GM12878 (cell line): ENCODE measurements at regions not wholly inside any gene's neighbourhood (a gene's known extent, or its start where the extent isn't known, plus 50 kb on each side); places are given as distances from the start of the nearest gene placed in this dataset.

ENCODE experiments used
- ATAC-seq: fragments of 200-7000 bp; cut with Tn5 transposase; 3 replicates; pipeline ENCODE4 v1.9.1; 2020; ENCODE audit warnings: mild to moderate bottlenecking, moderate library complexity
- BruUV-seq: library from RNA; stranded (reverse); fragments of 400-500 nt; replicated peaks from 2 replicates; lab custom pipeline; 2021; lab: Mats Ljungman, UMichigan
- CTCF ChIA-PET: fragments of 300-600 bp; sonication (Branson Sonifier 250); formaldehyde crosslinking; extraction: SDS; loops from one replicate; lab custom pipeline; 2021; ENCODE audit warnings: inconsistent platforms; lab: Yijun Ruan, JAX
- POLR2A ChIA-PET: fragments of 350-600 bp; formaldehyde crosslinking; extraction: SDS; loops from one replicate; lab custom pipeline; 2021; ENCODE audit warnings: inconsistent platforms; lab: Charles Lee
- RAD21 ChIA-PET: fragments of 300-600 bp; sonication (Branson Sonifier 250); formaldehyde crosslinking; loops from one replicate; lab custom pipeline; 2023; ENCODE audit warnings: antibody characterized with exemption; ENCODE audit not compliant: unreplicated experiment; lab: Charles Lee
- SMC1A ChIA-PET: fragments of 300-600 bp; sonication (Branson Sonifier 250); formaldehyde crosslinking; loops from one replicate; lab custom pipeline; 2023; ENCODE audit not compliant: unreplicated experiment, uncharacterized antibody; lab: Charles Lee
- DNase-seq: peaks from one replicate; pipeline ENCODE4 v3.0.0-alpha.2; 2011; ENCODE audit warnings: low read depth, low spot score
- FAIRE-seq: peaks from 3 replicates; lab custom pipeline; 2011; peaks lifted over from hg19 to GRCh38; lab: Jason Lieb, UNC
- H2AFZ ChIP-seq: 2 replicates; pipeline ENCODE4 v1.6.0; 2011; ENCODE audit warnings: low read depth, low read length, control low read depth; ENCODE audit not compliant: control insufficient read depth
- H3K27ac ChIP-seq: 2 replicates; pipeline ENCODE4 v1.5.1; 2011; ENCODE audit warnings: control low read depth; ENCODE audit not compliant: control insufficient read depth, insufficient read depth
- H3K27me3 ChIP-seq, 2 experiments: replicated peaks in 1 of 2; 2 replicates each; pipeline versions ENCODE4 v1.6.0 to v1.6.1; 2011; ENCODE audit warnings: low read length in 1 of 2; ENCODE audit not compliant: control insufficient read depth in 2 of 2, insufficient read depth in 2 of 2
- H3K36me3 ChIP-seq, 2 experiments: 2 replicates each; pipeline ENCODE4 v1.5.1; 2011; ENCODE audit warnings: low read length in 1 of 2; ENCODE audit not compliant: control insufficient read depth in 2 of 2, insufficient read depth in 2 of 2
- H3K4me1 ChIP-seq: 2 replicates; pipeline ENCODE4 v1.6.1; 2011; ENCODE audit warnings: mild to moderate bottlenecking, low read length, moderate library complexity, mixed read lengths; ENCODE audit not compliant: control insufficient read depth, insufficient read depth
- H3K4me2 ChIP-seq: 2 replicates; pipeline ENCODE4 v1.6.0; 2011; ENCODE audit warnings: control low read depth; ENCODE audit not compliant: control insufficient read depth, insufficient read depth
- H3K4me3 ChIP-seq: fragments of 200-600 bp; sonication (generic); 2 replicates; pipeline ENCODE4 v1.5.1; 2016
- H3K79me2 ChIP-seq: 2 replicates; pipeline ENCODE4 v1.6.0; 2011; ENCODE audit warnings: low read length; ENCODE audit not compliant: control insufficient read depth, insufficient read depth
- H3K9ac ChIP-seq: 2 replicates; pipeline ENCODE4 v1.8.0; 2011; ENCODE audit warnings: low read length, control low read depth, mixed read lengths; ENCODE audit not compliant: control insufficient read depth, insufficient read depth
- H3K9me3 ChIP-seq: replicated peaks from 3 replicates; pipeline ENCODE4 v1.5.1; 2011; ENCODE audit warnings: mild to moderate bottlenecking, low read length; ENCODE audit not compliant: control insufficient read depth, insufficient read depth
- H4K20me1 ChIP-seq: 2 replicates; pipeline ENCODE4 v1.6.0; 2011; ENCODE audit not compliant: control insufficient read depth, insufficient read depth
- BHLHE40 ChIP-seq, 2 experiments: fragments of 450-650 bp in 1 of 2; IDR thresholded peaks; 2 replicates each; pipeline ENCODE4 v1.6.1; 2011 to 2017; ENCODE audit warnings: low read depth in 2 of 2, borderline replicate concordance in 1 of 2, improper control_type of control experiment in 1 of 2, low read length in 1 of 2, mild to moderate bottlenecking in 1 of 2
- CBX3 ChIP-seq: fragments of 200-600 bp; sonication (generic); IDR thresholded peaks from 2 replicates; pipeline ENCODE4 v1.6.1; 2016; ENCODE audit warnings: low read depth, borderline replicate concordance
- CHD2 ChIP-seq: IDR thresholded peaks from 2 replicates; pipeline ENCODE4 v1.6.1; 2011; ENCODE audit warnings: low read depth, low read length, improper control_type of control experiment, borderline replicate concordance
- KDM1A ChIP-seq: fragments of 200-600 bp; sonication (generic); IDR thresholded peaks from 2 replicates; pipeline ENCODE4 v1.6.1; 2016; ENCODE audit warnings: borderline replicate concordance
- MEF2A ChIP-seq: IDR thresholded peaks from 2 replicates; pipeline ENCODE4 v1.6.1; 2011; ENCODE audit warnings: low read depth, mild to moderate bottlenecking, low read length, moderate library complexity; ENCODE audit not compliant: insufficient read depth
- MEF2B ChIP-seq: fragments of 450-650 bp; IDR thresholded peaks from 2 replicates; pipeline ENCODE4 v1.6.1; 2018; ENCODE audit warnings: mild to moderate bottlenecking, moderate library complexity; ENCODE audit not compliant: partially characterized antibody, poor library complexity, severe bottlenecking
- MTA2 ChIP-seq: fragments of 450-650 bp; IDR thresholded peaks from 2 replicates; pipeline ENCODE4 v1.6.1; 2016; ENCODE audit warnings: low read depth, mild to moderate bottlenecking, moderate library complexity
- PAX8 ChIP-seq: fragments of 450-650 bp; IDR thresholded peaks from 2 replicates; pipeline ENCODE4 v1.6.1; 2017; ENCODE audit warnings: mild to moderate bottlenecking, moderate library complexity
- RFX5 ChIP-seq: IDR thresholded peaks from 2 replicates; pipeline ENCODE4 v1.6.1; 2011; ENCODE audit warnings: low read depth, low read length, improper control_type of control experiment
- SMAD1 ChIP-seq: fragments of 450-650 bp; IDR thresholded peaks from 2 replicates; pipeline ENCODE4 v1.6.1; 2018; ENCODE audit warnings: mild to moderate bottlenecking, low read depth; ENCODE audit not compliant: partially characterized antibody
- SUZ12 ChIP-seq: fragments of 200-600 bp; sonication (generic); IDR thresholded peaks from one replicate; pipeline ENCODE4 v1.6.1; 2018; ENCODE audit warnings: antibody characterized with exemption, mild to moderate bottlenecking; ENCODE audit not compliant: unreplicated experiment
- ZZZ3 ChIP-seq: IDR thresholded peaks from 2 replicates; pipeline ENCODE4 v1.6.1; 2011; ENCODE audit warnings: low read depth; ENCODE audit not compliant: control insufficient read depth, insufficient read length
- WGBS: methylation state at CpG from one replicate; pipeline ENCODE4 v1.1.6; 2016; ENCODE audit warnings: low lambda C conversion rate; ENCODE audit not compliant: insufficient replicate concordance, insufficient coverage; ENCODE audit errors: missing lambda C conversion rate; 5-methylcytosine and 5-hydroxymethylcytosine counted together
- in situ Hi-C: fragments of 300-500 bp; cut with MboI; formaldehyde crosslinking; loops from 9 replicates; pipeline ENCODE4 v1.14.3; 2018; ENCODE audit warnings: mixed read lengths
- intact Hi-C: fragments of 100-400 bp; cut with micrococcal nuclease; formaldehyde crosslinking; loops from one replicate; pipeline ENCODE4 v1.14.2; 2022; ENCODE audit not compliant: unreplicated experiment
- TF ChIP-seq, protein P1 (sequence below): fragments of 450-650 bp; IDR thresholded peaks from 2 replicates; pipeline ENCODE4 v1.6.1; 2017; ENCODE audit warnings: antibody characterized with exemption, mild to moderate bottlenecking, moderate library complexity
- TF ChIP-seq, protein P2 (sequence below): fragments of 450-650 bp; conservative IDR thresholded peaks from 2 replicates; pipeline ENCODE4 v1.6.1; 2017; ENCODE audit warnings: mild to moderate bottlenecking, moderate library complexity
- TF ChIP-seq, protein P3 (sequence below): IDR thresholded peaks from 2 replicates; pipeline ENCODE4 v1.6.1; 2012; ENCODE audit warnings: low read depth, low read length, improper control_type of control experiment
- TF ChIP-seq, protein P4 (sequence below): fragments of 150-350 bp; IDR thresholded peaks from 2 replicates; pipeline ENCODE4 v1.6.1; 2014; ENCODE audit warnings: mild to moderate bottlenecking, low read depth, low read length

DNA sequence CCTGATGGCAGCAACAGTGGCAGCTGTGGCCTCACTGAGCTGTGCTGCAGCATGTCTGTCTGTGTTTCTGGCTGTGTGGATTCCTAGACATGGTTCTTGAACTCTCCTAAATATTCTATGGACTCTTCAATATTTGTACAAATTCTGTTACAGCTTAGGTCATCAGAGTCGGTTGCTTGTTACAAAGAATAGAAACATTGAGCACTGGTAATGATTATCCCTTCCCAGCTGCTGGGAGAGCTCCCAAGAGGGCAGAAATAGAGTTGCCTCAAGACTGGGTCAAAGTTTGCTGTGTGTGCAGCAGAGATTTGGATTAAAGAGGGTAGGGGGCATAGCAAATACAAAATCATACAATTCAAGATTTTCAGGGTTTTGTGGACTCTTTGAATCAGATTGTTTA is 337.1 kb upstream of the AKR1E2 start (continued):
- TF ChIP-seq, protein P1, sequence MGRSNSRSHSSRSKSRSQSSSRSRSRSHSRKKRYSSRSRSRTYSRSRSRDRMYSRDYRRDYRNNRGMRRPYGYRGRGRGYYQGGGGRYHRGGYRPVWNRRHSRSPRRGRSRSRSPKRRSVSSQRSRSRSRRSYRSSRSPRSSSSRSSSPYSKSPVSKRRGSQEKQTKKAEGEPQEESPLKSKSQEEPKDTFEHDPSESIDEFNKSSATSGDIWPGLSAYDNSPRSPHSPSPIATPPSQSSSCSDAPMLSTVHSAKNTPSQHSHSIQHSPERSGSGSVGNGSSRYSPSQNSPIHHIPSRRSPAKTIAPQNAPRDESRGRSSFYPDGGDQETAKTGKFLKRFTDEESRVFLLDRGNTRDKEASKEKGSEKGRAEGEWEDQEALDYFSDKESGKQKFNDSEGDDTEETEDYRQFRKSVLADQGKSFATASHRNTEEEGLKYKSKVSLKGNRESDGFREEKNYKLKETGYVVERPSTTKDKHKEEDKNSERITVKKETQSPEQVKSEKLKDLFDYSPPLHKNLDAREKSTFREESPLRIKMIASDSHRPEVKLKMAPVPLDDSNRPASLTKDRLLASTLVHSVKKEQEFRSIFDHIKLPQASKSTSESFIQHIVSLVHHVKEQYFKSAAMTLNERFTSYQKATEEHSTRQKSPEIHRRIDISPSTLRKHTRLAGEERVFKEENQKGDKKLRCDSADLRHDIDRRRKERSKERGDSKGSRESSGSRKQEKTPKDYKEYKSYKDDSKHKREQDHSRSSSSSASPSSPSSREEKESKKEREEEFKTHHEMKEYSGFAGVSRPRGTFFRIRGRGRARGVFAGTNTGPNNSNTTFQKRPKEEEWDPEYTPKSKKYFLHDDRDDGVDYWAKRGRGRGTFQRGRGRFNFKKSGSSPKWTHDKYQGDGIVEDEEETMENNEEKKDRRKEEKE = no peak
- TF ChIP-seq KDM1A (no peak), SMAD1 (no peak), CBX3 (no peak)
- TF ChIP-seq, protein P2, sequence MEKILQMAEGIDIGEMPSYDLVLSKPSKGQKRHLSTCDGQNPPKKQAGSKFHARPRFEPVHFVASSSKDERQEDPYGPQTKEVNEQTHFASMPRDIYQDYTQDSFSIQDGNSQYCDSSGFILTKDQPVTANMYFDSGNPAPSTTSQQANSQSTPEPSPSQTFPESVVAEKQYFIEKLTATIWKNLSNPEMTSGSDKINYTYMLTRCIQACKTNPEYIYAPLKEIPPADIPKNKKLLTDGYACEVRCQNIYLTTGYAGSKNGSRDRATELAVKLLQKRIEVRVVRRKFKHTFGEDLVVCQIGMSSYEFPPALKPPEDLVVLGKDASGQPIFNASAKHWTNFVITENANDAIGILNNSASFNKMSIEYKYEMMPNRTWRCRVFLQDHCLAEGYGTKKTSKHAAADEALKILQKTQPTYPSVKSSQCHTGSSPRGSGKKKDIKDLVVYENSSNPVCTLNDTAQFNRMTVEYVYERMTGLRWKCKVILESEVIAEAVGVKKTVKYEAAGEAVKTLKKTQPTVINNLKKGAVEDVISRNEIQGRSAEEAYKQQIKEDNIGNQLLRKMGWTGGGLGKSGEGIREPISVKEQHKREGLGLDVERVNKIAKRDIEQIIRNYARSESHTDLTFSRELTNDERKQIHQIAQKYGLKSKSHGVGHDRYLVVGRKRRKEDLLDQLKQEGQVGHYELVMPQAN = no peak

DNA sequence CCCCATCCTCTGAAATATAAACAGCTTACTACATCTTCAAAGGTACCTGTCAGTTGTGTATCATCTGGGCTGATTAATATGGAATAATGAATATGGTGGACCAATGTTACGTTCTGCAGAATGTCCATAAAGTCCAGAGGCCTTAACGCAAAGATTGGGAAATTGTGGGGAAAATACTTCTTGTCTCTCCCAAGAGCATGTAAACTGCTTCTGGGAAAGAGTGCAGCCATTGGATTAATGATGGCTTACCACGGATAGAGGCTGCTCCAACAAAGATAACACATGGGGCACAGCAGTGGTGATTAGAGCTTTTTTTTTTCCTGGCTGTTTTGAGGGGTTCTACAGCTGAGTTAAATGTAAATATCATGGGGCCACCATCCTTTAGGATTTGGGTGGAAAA is 340.4 kb upstream of the AKR1E2 start:
- no peaks in the 10 kb centered on the region for H3K79me2 ChIP-seq
- intact Hi-C loops (no loop called here), in situ Hi-C loops (no loop called here)
- 29% methylated on average over 3 of the region's 3 CpGs for whole genome bisulfite sequencing
- H3K9ac ChIP-seq = no peak overlapping the region
- H3K4me1 ChIP-seq = no peaks in the 10 kb centered on the region
- BruUV-seq = no TSS peak
- CTCF ChIA-PET = no interaction called here
- H4K20me1 ChIP-seq = no peaks in the 10 kb centered on the region
- H3K36me3 ChIP-seq = no peaks in the 10 kb centered on the region
- H2AFZ ChIP-seq = no peak overlapping the region
- no peak for ATAC-seq
- peaks cover 0 to 3% of the 10 kb centered on the region in 2 experiments; a peak in 2 of 4 replicates for H3K27me3 ChIP-seq
- RAD21 ChIA-PET = no interaction called here
- no peaks in the 10 kb centered on the region for H3K9me3 ChIP-seq
- H3K4me3 ChIP-seq = no peak overlapping the region
- POLR2A ChIA-PET = no interaction called here
- no peak for FAIRE-seq
- H3K27ac ChIP-seq = no peak overlapping the region
- SMC1A ChIA-PET = no interaction called here
- no peak overlapping the region for H3K4me2 ChIP-seq
- DNase-seq = no peak
- TF ChIP-seq SUZ12 (no peak), MEF2A (no peak), KDM1A (no peak), BHLHE40 (IDR thresholded peaks at IDR 0.05; ENCODE audit: borderline replicate concordance in 1 of 2, low read depth in 2 of 2, low read length in 1 of 2) (no peak), CHD2 (no peak), MEF2B (no peak), PAX8 (no peak), MTA2 (no peak), RFX5 (no peak), ZZZ3 (no peak)
- TF ChIP-seq, protein P3, sequence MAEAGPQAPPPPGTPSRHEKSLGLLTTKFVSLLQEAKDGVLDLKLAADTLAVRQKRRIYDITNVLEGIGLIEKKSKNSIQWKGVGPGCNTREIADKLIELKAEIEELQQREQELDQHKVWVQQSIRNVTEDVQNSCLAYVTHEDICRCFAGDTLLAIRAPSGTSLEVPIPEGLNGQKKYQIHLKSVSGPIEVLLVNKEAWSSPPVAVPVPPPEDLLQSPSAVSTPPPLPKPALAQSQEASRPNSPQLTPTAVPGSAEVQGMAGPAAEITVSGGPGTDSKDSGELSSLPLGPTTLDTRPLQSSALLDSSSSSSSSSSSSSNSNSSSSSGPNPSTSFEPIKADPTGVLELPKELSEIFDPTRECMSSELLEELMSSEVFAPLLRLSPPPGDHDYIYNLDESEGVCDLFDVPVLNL = no peak
- TF ChIP-seq, protein P4, sequence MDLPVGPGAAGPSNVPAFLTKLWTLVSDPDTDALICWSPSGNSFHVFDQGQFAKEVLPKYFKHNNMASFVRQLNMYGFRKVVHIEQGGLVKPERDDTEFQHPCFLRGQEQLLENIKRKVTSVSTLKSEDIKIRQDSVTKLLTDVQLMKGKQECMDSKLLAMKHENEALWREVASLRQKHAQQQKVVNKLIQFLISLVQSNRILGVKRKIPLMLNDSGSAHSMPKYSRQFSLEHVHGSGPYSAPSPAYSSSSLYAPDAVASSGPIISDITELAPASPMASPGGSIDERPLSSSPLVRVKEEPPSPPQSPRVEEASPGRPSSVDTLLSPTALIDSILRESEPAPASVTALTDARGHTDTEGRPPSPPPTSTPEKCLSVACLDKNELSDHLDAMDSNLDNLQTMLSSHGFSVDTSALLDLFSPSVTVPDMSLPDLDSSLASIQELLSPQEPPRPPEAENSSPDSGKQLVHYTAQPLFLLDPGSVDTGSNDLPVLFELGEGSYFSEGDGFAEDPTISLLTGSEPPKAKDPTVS = no peak
